MCF 10A (cell line): ENCODE measurements at regions not wholly inside any gene's neighbourhood (a gene's known extent, or its start where the extent isn't known, plus 50 kb on each side); places are given as distances from the start of the nearest gene placed in this dataset.
A peak's percentile ranks its signal among the peaks of the same experiment; 100 is the strongest.
"Not testable (repeated sequence)": the region's sequence is repeated elsewhere in the genome, so short reads cannot be mapped to it uniquely, and the experiment has no call there.

Experiments
- BruUV-seq: library from RNA; stranded (reverse); fragments of 400-500 nt; replicated peaks from 2 replicates; lab custom pipeline; 2021; lab: Mats Ljungman, UMichigan
- CTCF ChIA-PET: fragments of 300-600 bp; sonication (Branson Sonifier 250); formaldehyde crosslinking; extraction: SDS; loops from one replicate; lab custom pipeline; 2021; ENCODE audit warnings: antibody characterized with exemption, inconsistent platforms; lab: Yijun Ruan, JAX
- POLR2A ChIA-PET: fragments of 300-600, 350-650 bp; sonication (Branson Sonifier 250); formaldehyde crosslinking; extraction: SDS; loops from one replicate; lab custom pipeline; 2020; ENCODE audit warnings: antibody characterized with exemption, inconsistent platforms; lab: Yijun Ruan, JAX
- DNase-seq: peaks from one replicate; pipeline ENCODE4 v3.0.0-alpha.2; 2018; ENCODE audit not compliant: unreplicated experiment
- H3K27ac Mint-ChIP-seq: one replicate; pipeline ENCODE4 v1.8.0; 2022; ENCODE audit warnings: mild to moderate bottlenecking, low read depth, mixed read lengths; ENCODE audit not compliant: unreplicated experiment
- H3K27me3 Mint-ChIP-seq: one replicate; pipeline ENCODE4 v1.8.0; 2022; ENCODE audit warnings: mixed read lengths; ENCODE audit not compliant: insufficient read depth, unreplicated experiment
- H3K36me3 Mint-ChIP-seq: one replicate; pipeline ENCODE4 v1.8.0; 2022; ENCODE audit warnings: mild to moderate bottlenecking, moderate library complexity, mixed read lengths; ENCODE audit not compliant: insufficient read depth, unreplicated experiment
- H3K4me1 Mint-ChIP-seq: one replicate; pipeline ENCODE4 v1.8.0; 2022; ENCODE audit warnings: mixed read lengths; ENCODE audit not compliant: insufficient read depth, unreplicated experiment
- H3K4me3 Mint-ChIP-seq: one replicate; pipeline ENCODE4 v1.8.0; 2022; ENCODE audit warnings: mild to moderate bottlenecking, moderate library complexity, mixed read lengths; ENCODE audit not compliant: unreplicated experiment
- H3K9me3 Mint-ChIP-seq: one replicate; pipeline ENCODE4 v1.8.0; 2022; ENCODE audit warnings: mixed read lengths; ENCODE audit not compliant: unreplicated experiment
- intact Hi-C: fragments of 100-400 bp; cut with micrococcal nuclease; formaldehyde crosslinking; loops from 2 replicates; pipeline ENCODE4 v1.14.1; 2022
- TF ChIP-seq, protein P1 (sequence below): fragments of 200-600 bp; IDR thresholded peaks from one replicate; pipeline ENCODE4 v1.8.0; 2022; ENCODE audit warnings: antibody characterized with exemption, mild to moderate bottlenecking; ENCODE audit not compliant: unreplicated experiment

DNA sequence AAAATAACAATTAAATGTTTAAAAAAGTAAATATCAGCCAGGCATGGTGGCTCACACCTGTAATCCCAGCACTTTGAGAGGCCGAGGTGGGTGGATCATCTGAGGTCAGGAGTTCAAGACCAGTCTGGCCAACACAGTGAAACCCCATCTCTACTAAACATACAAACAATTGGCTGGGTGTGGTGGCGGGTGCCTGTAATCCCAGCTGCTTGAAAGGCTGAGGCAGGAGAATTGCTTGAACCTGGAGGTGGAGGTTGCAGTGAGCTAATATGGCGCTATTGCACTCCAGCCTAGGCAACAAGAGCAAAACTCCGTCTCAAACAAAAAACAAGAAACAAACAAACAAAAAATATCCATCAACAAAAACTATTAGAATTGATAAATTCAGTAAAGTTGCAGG, 77.5 kb downstream of the SNX5 start:
- not testable (repeated sequence) for H3K4me3 Mint-ChIP-seq, H3K27me3 Mint-ChIP-seq, BruUV-seq, H3K27ac Mint-ChIP-seq, H3K36me3 Mint-ChIP-seq, DNase-seq
- peaks cover 14% of the 10 kb centered on the region for H3K4me1 Mint-ChIP-seq
- CTCF ChIA-PET, result interaction anchor here (0.6 to 10.5 kb wide), 3 partner anchors 210 to 238 kb away, joined by 3 to 156 read pairs (median 4); partner anchors contain the start of gene RRBP1
- intact Hi-C loops, result loop anchor here (10.0 kb wide), 1 partner anchor 56 kb away; no protein-coding TSS in a partner anchor
- peaks cover 15% of the 10 kb centered on the region for H3K9me3 Mint-ChIP-seq
- POLR2A ChIA-PET, result interaction anchor here (0.6 kb wide), 1 partner anchor 406 kb away, joined by 4 read pairs; no protein-coding TSS in a partner anchor

DNA sequence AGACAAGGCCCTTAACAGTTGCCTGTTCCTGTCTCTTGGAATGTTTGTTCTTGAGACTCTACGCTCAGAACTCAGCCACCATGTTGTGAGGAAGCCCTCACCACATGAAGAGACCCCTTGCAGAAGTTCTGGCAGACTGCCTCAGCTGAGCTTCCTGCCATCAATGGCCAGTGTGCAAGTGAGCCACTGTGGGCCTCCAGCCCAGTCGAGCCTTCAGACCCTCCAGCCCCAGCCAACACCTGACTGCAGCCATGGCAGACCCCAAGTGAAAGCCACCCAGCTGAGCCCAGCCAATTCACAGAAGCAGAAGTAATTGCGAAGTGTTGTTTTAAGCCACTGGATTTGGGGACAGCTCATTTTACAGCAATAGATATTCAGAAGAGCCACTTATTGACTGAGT, 78.3 kb downstream of the SNX5 start:
- Mint-ChIP-seq H3K9me3 (peaks cover 15% of the 10 kb centered on the region), H3K4me3 (no peak overlapping the region), H3K4me1 (peaks cover 9% of the 10 kb centered on the region), H3K27ac (no peak overlapping the region), H3K27me3 (no peaks in the 10 kb centered on the region), H3K36me3 (no peaks in the 10 kb centered on the region)
- BruUV-seq, result no TSS peak
- DNase-seq, result no peak
- POLR2A ChIA-PET, result no interaction called here
- CTCF ChIA-PET, result interaction anchor here (0.7 to 10.5 kb wide), 2 partner anchors 100 to 209 kb away, joined by 3 to 156 read pairs; partner anchors contain the start of gene RRBP1
- intact Hi-C loops, result loop anchor here (10.0 kb wide), 1 partner anchor 56 kb away; no protein-coding TSS in a partner anchor
- TF ChIP-seq, protein P1, sequence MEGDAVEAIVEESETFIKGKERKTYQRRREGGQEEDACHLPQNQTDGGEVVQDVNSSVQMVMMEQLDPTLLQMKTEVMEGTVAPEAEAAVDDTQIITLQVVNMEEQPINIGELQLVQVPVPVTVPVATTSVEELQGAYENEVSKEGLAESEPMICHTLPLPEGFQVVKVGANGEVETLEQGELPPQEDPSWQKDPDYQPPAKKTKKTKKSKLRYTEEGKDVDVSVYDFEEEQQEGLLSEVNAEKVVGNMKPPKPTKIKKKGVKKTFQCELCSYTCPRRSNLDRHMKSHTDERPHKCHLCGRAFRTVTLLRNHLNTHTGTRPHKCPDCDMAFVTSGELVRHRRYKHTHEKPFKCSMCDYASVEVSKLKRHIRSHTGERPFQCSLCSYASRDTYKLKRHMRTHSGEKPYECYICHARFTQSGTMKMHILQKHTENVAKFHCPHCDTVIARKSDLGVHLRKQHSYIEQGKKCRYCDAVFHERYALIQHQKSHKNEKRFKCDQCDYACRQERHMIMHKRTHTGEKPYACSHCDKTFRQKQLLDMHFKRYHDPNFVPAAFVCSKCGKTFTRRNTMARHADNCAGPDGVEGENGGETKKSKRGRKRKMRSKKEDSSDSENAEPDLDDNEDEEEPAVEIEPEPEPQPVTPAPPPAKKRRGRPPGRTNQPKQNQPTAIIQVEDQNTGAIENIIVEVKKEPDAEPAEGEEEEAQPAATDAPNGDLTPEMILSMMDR, result no peak

DNA sequence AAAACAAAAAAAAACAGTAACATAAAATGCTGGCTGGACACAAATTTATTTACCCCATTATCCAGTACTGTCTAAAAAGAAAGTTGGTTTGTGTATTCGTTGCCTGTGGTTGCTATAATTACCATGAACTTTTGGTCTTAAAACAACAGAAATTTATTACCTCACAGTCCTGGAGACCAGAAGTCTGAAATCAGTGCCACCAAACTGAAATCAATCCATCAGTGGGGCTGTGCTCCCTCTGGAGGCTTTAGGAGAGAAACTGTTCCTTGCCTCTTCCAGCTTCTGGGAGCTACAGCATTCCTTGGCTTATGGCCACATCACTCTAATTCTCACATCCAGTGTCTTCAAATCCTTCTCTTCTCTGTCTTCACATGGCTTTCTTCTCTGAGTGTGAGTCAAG, 79.4 kb downstream of the SNX5 start:
- Mint-ChIP-seq H3K4me1 (peaks cover 17% of the 10 kb centered on the region), H3K27ac (no peak overlapping the region), H3K27me3 (no peaks in the 10 kb centered on the region), H3K9me3 (peaks cover 15% of the 10 kb centered on the region), H3K4me3 (no peak overlapping the region), H3K36me3 (no peaks in the 10 kb centered on the region)
- no TSS peak for BruUV-seq
- DNase-seq, result peak; percentile 40
- CTCF ChIA-PET, result interaction anchor here (0.6 to 1.0 kb wide), 3 partner anchors 9 to 332 kb away, joined by 3 to 5 read pairs (median 3); no protein-coding TSS in a partner anchor
- TF ChIP-seq, protein P1, result no peak
- POLR2A ChIA-PET, result no interaction called here
- intact Hi-C loops, result no loop called here

DNA sequence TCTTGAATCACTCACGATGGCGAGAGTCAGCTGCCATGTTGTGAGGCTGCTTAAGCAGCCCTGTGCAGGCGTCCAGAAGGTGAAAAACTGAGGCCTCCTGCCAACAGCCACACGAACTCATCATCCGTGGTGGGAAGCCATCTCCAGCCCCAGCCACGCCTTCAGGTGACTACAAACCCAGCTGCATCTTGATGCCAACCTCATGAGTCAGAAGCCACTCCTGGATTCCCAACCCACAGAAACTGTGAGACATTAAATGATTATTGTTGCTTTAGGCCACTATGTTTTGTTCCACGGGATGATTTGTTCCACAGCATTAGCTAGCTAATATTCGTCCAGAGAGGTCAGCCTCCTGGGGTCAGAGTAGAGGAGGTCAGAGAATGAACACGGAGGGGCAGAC, 80.5 kb downstream of the SNX5 start:
- CTCF ChIA-PET, result interaction anchor here (0.9 to 1.9 kb wide), 2 partner anchors 10 to 15 kb away, joined by 3 to 11 read pairs; no protein-coding TSS in a partner anchor
- peak; percentile 61 for DNase-seq
- POLR2A ChIA-PET, result interaction anchor here (0.6 to 0.9 kb wide), 2 partner anchors 205 to 369 kb away, joined by 3 read pairs; no protein-coding TSS in a partner anchor

More for the DNA sequence above, 80.5 kb downstream of the SNX5 start:
- peaks cover 15% of the 10 kb centered on the region for H3K9me3 Mint-ChIP-seq
- H3K4me3 Mint-ChIP-seq, result no peak overlapping the region
- intact Hi-C loops, result no loop called here
- peak overlapping the region; percentile 87 for H3K27ac Mint-ChIP-seq
- H3K36me3 Mint-ChIP-seq, result no peaks in the 10 kb centered on the region
- H3K27me3 Mint-ChIP-seq, result no peaks in the 10 kb centered on the region
- no TSS peak for BruUV-seq
- peaks cover 17% of the 10 kb centered on the region for H3K4me1 Mint-ChIP-seq
- TF ChIP-seq, protein P1, result no peak
